ACC112 (cell line): ENCODE measurements at regions not wholly inside any gene's neighbourhood (a gene's known extent, or its start where the extent isn't known, plus 50 kb on each side); places are given as distances from the start of the nearest gene placed in this dataset.

Source experiments
- H2AFZ ChIP-seq: fragments of 200-600 bp; sonication (generic); one replicate; pipeline ENCODE4 v1.6.0; 2017; ENCODE audit warnings: antibody characterized with exemption, low read length; ENCODE audit not compliant: unreplicated experiment
- H3K27ac ChIP-seq: fragments of 200-600 bp; sonication (generic); 2 replicates; pipeline ENCODE4 v1.5.1; 2014; ENCODE audit warnings: low read depth, mild to moderate bottlenecking, antibody characterized with exemption, low read length, moderate library complexity
- H3K27me3 ChIP-seq: fragments of 200-600 bp; sonication (generic); 2 replicates; pipeline ENCODE4 v1.6.1; 2014; ENCODE audit warnings: mild to moderate bottlenecking, antibody characterized with exemption, low read length, moderate library complexity, mixed read lengths; ENCODE audit not compliant: insufficient read depth
- H3K36me3 ChIP-seq: fragments of 200-600 bp; sonication (generic); 2 replicates; pipeline ENCODE4 v1.6.1; 2016; ENCODE audit warnings: mild to moderate bottlenecking, antibody characterized with exemption, low read length, moderate library complexity, mixed read lengths; ENCODE audit not compliant: insufficient read depth
- H3K4me1 ChIP-seq: fragments of 200-600 bp; sonication (generic); one replicate; pipeline ENCODE4 v1.6.1; 2016; ENCODE audit warnings: low read length, mixed read lengths; ENCODE audit not compliant: insufficient read depth, unreplicated experiment, control insufficient read depth
- H3K4me3 ChIP-seq: fragments of 200-600 bp; sonication (generic); 2 replicates; pipeline ENCODE4 v1.5.1; 2014; ENCODE audit warnings: mild to moderate bottlenecking, low read depth, low read length
- H3K79me2 ChIP-seq: fragments of 200-600 bp; sonication (generic); one replicate; pipeline ENCODE4 v1.6.0; 2016; ENCODE audit warnings: low read length; ENCODE audit not compliant: control insufficient read depth, unreplicated experiment, insufficient read depth

DNA sequence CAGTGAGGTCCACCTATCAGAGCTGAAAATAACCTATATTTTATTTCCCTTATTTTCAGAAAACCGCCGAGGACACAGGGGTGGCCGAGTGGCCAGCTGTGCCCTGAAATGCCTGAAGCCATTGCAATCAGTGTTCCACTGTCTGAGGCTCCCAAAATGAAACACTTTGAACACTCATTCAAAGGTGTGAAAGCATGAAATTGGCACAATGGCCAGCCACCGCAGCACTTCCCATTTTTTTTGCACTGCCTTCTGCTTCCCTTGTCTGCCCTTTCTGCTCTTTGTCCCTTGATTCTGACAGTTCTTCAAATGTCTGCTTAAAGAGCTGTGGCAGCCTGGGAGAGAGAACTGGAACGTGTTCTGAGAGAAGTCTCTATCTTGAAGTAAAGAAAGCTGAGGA, 1127.5 kb upstream of the CELF4 start:
- Histone ChIP-seq H3K36me3 (no peaks in the 10 kb centered on the region), H2AFZ (no peak overlapping the region), H3K27ac (no peak overlapping the region), H3K27me3 (no peaks in the 10 kb centered on the region), H3K4me1 (no peaks in the 10 kb centered on the region), H3K79me2 (no peaks in the 10 kb centered on the region), H3K4me3 (no peak overlapping the region)

DNA sequence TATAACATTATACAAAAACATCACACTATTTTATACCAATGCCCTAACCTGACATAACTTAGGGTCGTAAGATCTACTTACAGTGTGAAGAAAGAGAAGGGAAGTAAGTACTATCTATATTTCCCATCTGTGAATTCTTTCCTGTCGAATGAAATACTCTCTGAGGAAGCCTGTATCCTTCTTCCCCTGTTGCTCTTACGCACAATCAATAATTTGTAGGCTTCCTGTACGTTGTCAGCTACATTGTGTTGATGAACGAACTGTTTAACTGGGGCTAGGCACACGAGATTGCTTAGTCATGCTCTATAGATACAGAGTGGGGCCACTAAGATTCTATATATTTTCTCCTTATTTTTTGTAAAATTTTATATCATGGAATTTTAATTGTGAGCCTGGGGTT, 1125.0 kb upstream of the CELF4 start:
- H3K27me3 ChIP-seq = no peaks in the 10 kb centered on the region
- H3K79me2 ChIP-seq = no peaks in the 10 kb centered on the region
- no peak overlapping the region for H2AFZ ChIP-seq
- no peak overlapping the region for H3K4me3 ChIP-seq
- no peak overlapping the region for H3K27ac ChIP-seq
- no peaks in the 10 kb centered on the region for H3K36me3 ChIP-seq
- no peaks in the 10 kb centered on the region for H3K4me1 ChIP-seq

- Histone ChIP-seq H3K4me3 (no peak overlapping the region), H3K27me3 (no peaks in the 10 kb centered on the region), H3K79me2 (no peaks in the 10 kb centered on the region), H3K27ac (no peak overlapping the region), H3K36me3 (no peaks in the 10 kb centered on the region), H3K4me1 (no peaks in the 10 kb centered on the region), H2AFZ (no peak overlapping the region)
Observed at GRCh38 chr18:38688416-38688815, 1122.8 kb upstream of the CELF4 start.

- no peaks in the 10 kb centered on the region for H3K79me2 ChIP-seq
- no peak overlapping the region for H2AFZ ChIP-seq
- no peaks in the 10 kb centered on the region for H3K36me3 ChIP-seq
- H3K4me1 ChIP-seq = no peaks in the 10 kb centered on the region
- H3K27me3 ChIP-seq = no peaks in the 10 kb centered on the region
- no peak overlapping the region for H3K27ac ChIP-seq
- H3K4me3 ChIP-seq = no peak overlapping the region
Observed at GRCh38 chr18:38670486-38670885, 1104.9 kb upstream of the CELF4 start.

GRCh38 chr18:38664929-38665328, 1099.3 kb upstream of the CELF4 start:
- Histone ChIP-seq H3K4me3 (no peak overlapping the region), H3K4me1 (no peaks in the 10 kb centered on the region), H3K36me3 (no peaks in the 10 kb centered on the region), H3K27me3 (no peaks in the 10 kb centered on the region), H3K27ac (no peak overlapping the region), H3K79me2 (no peaks in the 10 kb centered on the region), H2AFZ (no peak overlapping the region)

DNA sequence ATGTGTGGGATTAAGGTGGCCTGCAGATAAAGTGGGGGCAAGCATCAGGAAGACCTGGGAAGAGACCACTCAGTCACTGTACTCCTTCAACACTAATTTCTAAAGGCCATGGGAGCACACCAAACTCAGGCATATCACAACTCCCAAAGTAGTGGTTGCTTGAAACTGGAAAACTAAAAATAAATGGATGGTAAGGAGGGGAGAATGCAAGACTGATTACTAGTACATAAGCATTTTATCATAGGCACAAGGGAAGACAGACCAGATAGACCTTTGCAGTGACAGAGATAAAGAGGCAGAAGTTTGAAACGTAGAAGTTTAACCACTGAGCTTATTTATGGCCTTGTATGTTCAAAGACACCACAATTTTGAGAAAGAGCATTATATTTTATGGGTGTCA, 1098.1 kb upstream of the CELF4 start:
- Histone ChIP-seq H3K36me3 (no peaks in the 10 kb centered on the region), H3K27ac (no peak overlapping the region), H3K27me3 (no peaks in the 10 kb centered on the region), H3K4me1 (no peaks in the 10 kb centered on the region), H2AFZ (no peak overlapping the region), H3K4me3 (no peak overlapping the region), H3K79me2 (no peaks in the 10 kb centered on the region)

GRCh38 chr18:38663270-38663669, 1097.7 kb upstream of the CELF4 start:
- no peak overlapping the region for H2AFZ ChIP-seq
- H3K27ac ChIP-seq = no peak overlapping the region
- H3K27me3 ChIP-seq = no peaks in the 10 kb centered on the region
- no peaks in the 10 kb centered on the region for H3K36me3 ChIP-seq
- no peaks in the 10 kb centered on the region for H3K79me2 ChIP-seq
- no peaks in the 10 kb centered on the region for H3K4me1 ChIP-seq
- H3K4me3 ChIP-seq = no peak overlapping the region

DNA sequence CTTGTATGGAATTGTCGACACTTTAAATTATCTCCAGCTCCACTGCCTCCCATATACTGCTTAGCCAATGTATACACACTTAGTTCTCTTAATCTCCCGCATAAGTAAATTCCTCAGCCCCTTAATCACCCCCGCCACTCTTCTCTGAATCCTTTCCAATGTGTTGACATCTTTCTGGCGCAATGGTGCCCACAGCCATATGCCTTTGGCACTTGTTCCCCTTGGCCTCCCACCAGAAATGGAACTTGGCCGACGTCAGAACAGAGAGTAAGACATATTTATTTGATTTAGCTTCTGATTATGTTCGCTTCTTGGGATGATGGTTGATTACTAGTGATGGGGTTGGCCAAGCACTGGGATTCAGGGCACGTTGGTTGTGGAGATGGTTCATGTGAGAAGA, 1089.3 kb upstream of the CELF4 start:
- Histone ChIP-seq H3K27ac (no peak overlapping the region), H3K79me2 (no peaks in the 10 kb centered on the region), H3K27me3 (no peaks in the 10 kb centered on the region), H3K4me3 (no peak overlapping the region), H3K36me3 (no peaks in the 10 kb centered on the region), H2AFZ (no peak overlapping the region), H3K4me1 (no peaks in the 10 kb centered on the region)

DNA sequence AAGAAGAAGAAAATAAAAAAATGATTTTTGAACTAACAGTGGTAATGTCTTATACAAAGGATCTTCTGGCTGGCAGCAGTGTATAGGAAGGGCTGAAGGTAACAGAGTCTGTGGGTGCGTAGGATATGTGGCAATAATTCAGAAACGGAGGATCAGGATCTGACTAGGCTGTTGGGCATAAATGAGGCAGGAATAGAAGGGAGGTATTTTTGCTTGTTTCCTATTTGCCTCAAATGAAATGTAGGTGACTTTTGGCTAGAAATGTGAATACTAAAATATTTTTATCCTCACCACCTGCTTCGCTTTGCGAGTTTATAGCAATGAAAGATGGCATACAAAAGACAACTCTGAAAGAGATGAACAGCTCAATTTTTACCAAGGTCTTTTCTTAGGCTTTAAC, 1086.1 kb upstream of the CELF4 start:
- no peaks in the 10 kb centered on the region for H3K79me2 ChIP-seq
- no peaks in the 10 kb centered on the region for H3K36me3 ChIP-seq
- H2AFZ ChIP-seq = no peak overlapping the region
- H3K27me3 ChIP-seq = no peaks in the 10 kb centered on the region
- H3K4me1 ChIP-seq = no peaks in the 10 kb centered on the region
- no peak overlapping the region for H3K4me3 ChIP-seq
- no peak overlapping the region for H3K27ac ChIP-seq

DNA sequence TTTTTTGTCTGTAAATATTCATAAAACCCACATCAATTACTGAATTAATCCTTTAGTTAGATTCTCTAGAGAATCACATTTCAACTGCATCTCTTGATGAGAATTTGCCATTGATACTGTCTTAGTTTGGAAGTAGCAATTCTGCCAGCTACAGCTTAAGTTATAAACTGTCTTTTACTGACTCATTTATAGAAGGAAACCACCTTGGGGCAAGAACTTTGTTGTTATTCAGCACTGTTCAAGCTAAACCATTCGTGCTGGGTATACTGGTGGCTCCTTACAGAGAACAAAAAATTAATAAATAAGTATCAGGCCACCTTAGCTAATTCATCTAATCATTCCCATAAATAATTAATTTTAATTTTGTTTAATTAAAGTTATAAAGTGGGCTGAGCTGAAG, 1082.6 kb upstream of the CELF4 start:
- H3K79me2 ChIP-seq = no peaks in the 10 kb centered on the region
- H3K27ac ChIP-seq = no peak overlapping the region
- no peaks in the 10 kb centered on the region for H3K36me3 ChIP-seq
- H3K4me1 ChIP-seq = no peaks in the 10 kb centered on the region
- H2AFZ ChIP-seq = no peak overlapping the region
- H3K27me3 ChIP-seq = no peaks in the 10 kb centered on the region
- H3K4me3 ChIP-seq = no peak overlapping the region

DNA sequence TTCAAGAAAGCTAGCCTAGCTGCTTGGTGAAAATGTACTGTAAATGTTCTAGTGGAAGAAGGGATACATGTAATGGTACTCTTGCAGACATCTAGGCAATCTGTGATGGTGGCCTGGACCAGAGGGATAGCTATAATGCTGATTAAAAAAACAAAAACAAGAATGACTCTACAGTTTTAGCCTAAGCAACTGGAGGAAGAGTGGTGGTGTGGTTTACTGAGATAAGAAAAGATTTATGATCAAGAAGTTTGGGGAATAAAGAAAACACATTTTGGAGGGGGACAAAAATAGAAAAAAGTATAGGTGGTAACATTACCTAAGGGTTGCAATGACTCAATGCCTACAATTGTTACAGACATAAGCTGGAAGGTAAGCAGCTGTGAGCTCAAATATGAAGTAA, 1080.7 kb upstream of the CELF4 start:
- Histone ChIP-seq H3K79me2 (no peaks in the 10 kb centered on the region), H2AFZ (no peak overlapping the region), H3K27ac (no peak overlapping the region), H3K27me3 (no peaks in the 10 kb centered on the region), H3K4me1 (no peaks in the 10 kb centered on the region), H3K36me3 (no peaks in the 10 kb centered on the region), H3K4me3 (no peak overlapping the region)
